AG09309 (cell line): ENCODE measurements at regions not wholly inside any gene's neighbourhood (a gene's known extent, or its start where the extent isn't known, plus 50 kb on each side); places are given as distances from the start of the nearest gene placed in this dataset.

Experiments
- DNase-seq: peaks from one replicate; pipeline ENCODE4 v3.0.0-alpha.2; 2010; ENCODE audit warnings: low read depth
- H3K4me3 ChIP-seq: 2 replicates; pipeline ENCODE4 v1.5.1; 2011; ENCODE audit warnings: mild to moderate bottlenecking, low read depth, low read length, moderate library complexity; ENCODE audit not compliant: control insufficient read depth
- CTCF ChIP-seq: IDR thresholded peaks from 2 replicates; pipeline ENCODE4 v1.5.1; 2011; ENCODE audit warnings: mild to moderate bottlenecking, low read depth, low read length, inconsistent platforms; ENCODE audit not compliant: insufficient read depth, control insufficient read depth; ENCODE audit errors: missing control alignments

- DNase-seq = no peak
- no peak for TF ChIP-seq CTCF
- no peak overlapping the region for H3K4me3 ChIP-seq
Measured at GRCh38 chrX:7294483-7294882, 146.5 kb upstream of the PUDP start.

- TF ChIP-seq CTCF = no peak
- no peak overlapping the region for H3K4me3 ChIP-seq
- DNase-seq = no peak
Measured at GRCh38 chrX:7286168-7286837, 138.3 kb upstream of the PUDP start.

DNA sequence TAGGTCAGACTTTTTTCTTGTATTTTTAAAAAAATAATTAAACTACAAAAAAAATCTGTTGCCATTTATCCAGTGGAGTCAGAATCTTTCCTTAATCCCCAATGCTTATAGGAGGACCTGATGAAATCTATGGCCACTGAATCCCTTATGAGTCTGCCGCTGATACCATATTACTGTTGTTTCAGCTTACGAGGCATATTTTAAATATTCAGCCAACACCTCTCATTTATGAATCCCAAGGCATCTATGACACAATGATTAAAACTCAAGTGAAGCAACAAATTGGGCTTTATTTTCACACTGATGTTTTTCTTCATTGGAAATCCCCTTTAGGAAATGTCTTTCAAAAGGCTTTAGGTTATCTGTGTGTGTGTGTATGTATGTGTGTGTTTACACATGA is 137.8 kb upstream of the PUDP start:
- TF ChIP-seq CTCF = no peak
- H3K4me3 ChIP-seq = no peak overlapping the region
- DNase-seq = no peak

DNA sequence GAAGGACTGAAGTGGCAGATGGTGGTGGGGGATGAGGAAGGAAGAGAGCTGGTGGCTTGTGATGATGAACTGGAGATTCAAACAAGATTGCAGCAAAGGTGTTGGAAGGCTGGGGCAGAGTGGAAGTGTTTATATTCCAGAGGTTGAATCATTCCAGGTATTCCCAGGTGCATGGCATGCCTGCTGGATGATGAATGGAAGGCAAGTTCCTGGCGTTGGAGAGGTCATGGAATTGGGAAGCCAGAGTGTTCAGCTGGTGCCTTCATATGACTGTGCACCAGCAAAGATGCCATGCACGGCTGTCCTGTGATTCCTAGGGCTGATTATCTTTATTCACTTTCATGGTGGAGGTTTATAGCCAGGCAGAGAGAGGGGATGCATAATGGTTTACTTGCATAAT is 135.8 kb upstream of the PUDP start:
- DNase-seq = no peak
- H3K4me3 ChIP-seq = no peak overlapping the region
- TF ChIP-seq CTCF = no peak

- DNase-seq = no peak
- TF ChIP-seq CTCF = no peak
- H3K4me3 ChIP-seq = no peak overlapping the region
Measured at GRCh38 chrX:7280520-7280919, 132.6 kb upstream of the PUDP start.

DNA sequence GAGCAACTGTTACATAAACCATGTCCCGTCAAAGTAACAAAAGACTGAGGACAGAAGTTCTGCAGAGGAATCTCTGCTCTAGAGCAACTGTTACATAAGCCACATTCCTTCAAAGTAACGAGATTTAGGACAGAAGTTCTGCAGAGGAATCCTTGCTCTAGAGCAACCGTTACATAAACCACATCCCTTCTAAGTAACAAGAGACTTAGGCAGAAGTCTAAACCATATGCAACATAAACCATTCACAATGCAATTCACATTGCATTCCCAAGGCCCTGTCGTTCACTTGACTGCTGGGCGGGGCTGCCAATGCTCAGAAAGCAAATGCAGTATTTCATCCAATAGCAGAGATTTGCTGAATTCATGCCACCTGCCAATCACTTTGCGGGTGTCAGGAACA is 124.4 kb upstream of the PUDP start:
- no peak overlapping the region for H3K4me3 ChIP-seq
- no peak for DNase-seq
- no peak for TF ChIP-seq CTCF

DNA sequence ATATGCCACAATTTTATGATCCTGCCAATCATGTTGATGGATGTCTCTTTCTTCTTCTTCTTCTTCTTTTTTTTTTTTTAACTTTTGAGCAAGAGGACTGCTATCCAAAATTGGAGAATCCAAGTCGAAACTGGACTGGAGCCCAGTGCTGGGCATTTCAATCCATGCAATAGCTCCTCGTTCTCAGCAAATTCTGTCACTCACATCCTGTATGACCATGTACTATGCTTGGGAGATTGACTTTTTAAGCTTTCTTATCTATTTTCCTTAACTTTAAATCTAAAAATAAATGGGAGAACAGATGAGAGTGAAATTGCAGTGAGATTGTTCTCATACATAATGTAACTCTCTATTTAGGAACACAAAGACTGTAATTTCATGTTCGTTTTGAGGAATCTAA is 123.0 kb upstream of the PUDP start:
- no peak for TF ChIP-seq CTCF
- no peak overlapping the region for H3K4me3 ChIP-seq
- no peak for DNase-seq
